MM.1S (cell line): ENCODE measurements at regions not wholly inside any gene's neighbourhood (a gene's known extent, or its start where the extent isn't known, plus 50 kb on each side); places are given as distances from the start of the nearest gene placed in this dataset.

ENCODE experiments used
- CTCF ChIP-seq: fragments of 300-600 bp; sonication (generic); IDR thresholded peaks from 2 replicates; pipeline ENCODE4 v1.5.1; 2016; ENCODE audit warnings: antibody characterized with exemption, low read length, mixed read lengths
- EZH2 ChIP-seq: fragments of 300-600 bp; sonication (generic); optimal IDR thresholded peaks from 2 replicates; pipeline ENCODE3; 2017; ENCODE audit warnings: low read depth, mild to moderate bottlenecking, antibody characterized with exemption, low read length, mixed read lengths
- EZH2phosphoT487 ChIP-seq: fragments of 300-600 bp; sonication (generic); IDR thresholded peaks from 2 replicates; pipeline ENCODE4 v1.6.1; 2018; ENCODE audit warnings: antibody characterized with exemption, low read length

GRCh38 chr15:87201986-87202385, 1054.6 kb downstream of the NTRK3 start:
- TF ChIP-seq EZH2phosphoT487 (no peak), CTCF (no peak), EZH2 (no peak)
